GM12864 (cell line): ENCODE measurements at regions not wholly inside any gene's neighbourhood (a gene's known extent, or its start where the extent isn't known, plus 50 kb on each side); places are given as distances from the start of the nearest gene placed in this dataset.

Experiments
- DNase-seq: peaks from one replicate; pipeline ENCODE4 v3.0.0-alpha.2; 2011; ENCODE audit warnings: low read depth
- H3K4me3 ChIP-seq: 2 replicates; pipeline ENCODE4 v1.5.1; 2011; ENCODE audit warnings: mild to moderate bottlenecking, low read depth, low read length, control low read depth
- CTCF ChIP-seq: IDR thresholded peaks from 2 replicates; pipeline ENCODE4 v1.5.1; 2011; ENCODE audit warnings: low read depth, mild to moderate bottlenecking, moderate library complexity, low read length, control low read depth, inconsistent platforms; ENCODE audit errors: missing control alignments

- TF ChIP-seq CTCF, result no peak
- H3K4me3 ChIP-seq, result no peak overlapping the region
- DNase-seq, result no peak
These were observed 1534.6 kb upstream of the AGA start for GRCh38 chr4:178976861-178977260.

GRCh38 chr4:178993306-178993705 lies 1551.1 kb upstream of the AGA start:
- no peak for TF ChIP-seq CTCF
- no peak for DNase-seq

GRCh38 chr4:179001918-179002317 lies 1559.7 kb upstream of the AGA start:
- H3K4me3 ChIP-seq, result no peak overlapping the region
- no peak for DNase-seq
- no peak for TF ChIP-seq CTCF

More at GRCh38 chr4:178993306-178993705, 1551.1 kb upstream of the AGA start:
- no peak overlapping the region for H3K4me3 ChIP-seq

GRCh38 chr4:179007755-179008154 lies 1565.5 kb upstream of the AGA start:
- TF ChIP-seq CTCF, result no peak
- no peak overlapping the region for H3K4me3 ChIP-seq
- no peak for DNase-seq

- DNase-seq, result no peak
- TF ChIP-seq CTCF, result no peak
- no peak overlapping the region for H3K4me3 ChIP-seq
These were observed 1575.3 kb upstream of the AGA start for GRCh38 chr4:179017581-179017980.

DNA sequence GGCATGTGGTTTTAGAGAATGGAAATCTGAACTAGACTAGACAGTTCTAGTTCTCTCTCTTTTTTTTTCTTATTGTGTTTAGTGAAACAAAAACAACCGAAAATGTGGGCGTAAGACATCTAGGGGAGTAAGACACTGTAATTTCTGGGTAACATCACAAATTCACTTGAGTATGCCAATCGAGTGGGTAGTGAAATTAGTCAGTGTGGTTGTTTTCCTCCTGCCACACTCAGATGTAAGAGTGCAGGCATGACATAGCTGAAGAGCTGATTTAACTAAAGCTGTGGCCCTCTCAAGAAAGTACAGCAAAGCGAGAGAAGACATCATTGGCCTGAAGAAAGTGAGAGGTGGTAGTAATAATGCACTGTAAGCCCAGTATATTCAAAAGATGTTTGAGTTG lies 1585.3 kb upstream of the AGA start:
- no peak for DNase-seq
- TF ChIP-seq CTCF, result no peak
- no peak overlapping the region for H3K4me3 ChIP-seq

DNA sequence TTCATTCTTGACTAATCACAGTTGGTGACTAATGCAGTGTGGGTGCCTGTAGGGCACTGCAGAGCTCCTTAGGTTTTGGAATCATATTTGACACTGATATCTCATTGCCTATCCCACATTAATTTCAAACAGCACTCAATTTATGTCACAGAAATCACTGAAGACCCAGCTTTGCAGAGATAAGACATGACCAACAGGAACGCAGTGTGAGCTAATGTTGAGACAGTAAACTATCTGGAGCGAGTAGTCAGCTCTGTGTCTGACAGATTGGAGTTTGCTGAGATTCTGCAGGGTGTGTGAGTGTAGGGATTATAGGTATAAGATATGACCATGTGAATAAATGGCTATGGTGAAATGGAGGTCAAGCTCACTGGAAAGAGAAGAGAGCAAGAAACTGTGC lies 1586.1 kb upstream of the AGA start:
- no peak for TF ChIP-seq CTCF
- DNase-seq, result no peak
- no peak overlapping the region for H3K4me3 ChIP-seq
